Embryonic facial prominence (tissue), 1 donor: ENCODE measurements at regions not wholly inside any gene's neighbourhood (a gene's known extent, or its start where the extent isn't known, plus 50 kb on each side); places are given as distances from the start of the nearest gene placed in this dataset.

Experiments
- DNase-seq: peaks from one replicate; pipeline ENCODE4 v3.0.0-alpha.2; 2016; ENCODE audit errors: extremely low spot score

- DNase-seq, result no peak
These were observed 263.0 kb upstream of the NECTIN3 start for GRCh38 chr3:110808630-110809029.

GRCh38 chr3:110810356-110810755 is 261.3 kb upstream of the NECTIN3 start:
- no peak for DNase-seq

GRCh38 chr3:110811050-110811449 is 260.6 kb upstream of the NECTIN3 start:
- no peak for DNase-seq

- no peak for DNase-seq
These were observed 258.1 kb upstream of the NECTIN3 start for GRCh38 chr3:110813541-110813940.

GRCh38 chr3:110814170-110815007 is 257.2 kb upstream of the NECTIN3 start:
- no peak for DNase-seq

- no peak for DNase-seq
These were observed 256.5 kb upstream of the NECTIN3 start for GRCh38 chr3:110815008-110815583.

- no peak for DNase-seq
These were observed 255.6 kb upstream of the NECTIN3 start for GRCh38 chr3:110816008-110816407.

GRCh38 chr3:110821586-110821985 is 250.0 kb upstream of the NECTIN3 start:
- DNase-seq, result no peak

- DNase-seq, result no peak
These were observed 248.6 kb upstream of the NECTIN3 start for GRCh38 chr3:110822971-110823370.

- no peak for DNase-seq
These were observed 224.6 kb upstream of the NECTIN3 start for GRCh38 chr3:110846971-110847370.

- DNase-seq, result no peak
These were observed 222.6 kb upstream of the NECTIN3 start for GRCh38 chr3:110849064-110849463.

GRCh38 chr3:110851736-110852135 is 219.9 kb upstream of the NECTIN3 start:
- no peak for DNase-seq

- DNase-seq, result no peak
These were observed 216.4 kb upstream of the NECTIN3 start for GRCh38 chr3:110855207-110855606.

- no peak for DNase-seq
These were observed 214.7 kb upstream of the NECTIN3 start for GRCh38 chr3:110856916-110857315.

- no peak for DNase-seq
These were observed 213.1 kb upstream of the NECTIN3 start for GRCh38 chr3:110858549-110858948.

GRCh38 chr3:110859336-110859735 is 212.3 kb upstream of the NECTIN3 start:
- no peak for DNase-seq

- no peak for DNase-seq
These were observed 211.6 kb upstream of the NECTIN3 start for GRCh38 chr3:110859993-110860392.

GRCh38 chr3:110865934-110866333 is 205.7 kb upstream of the NECTIN3 start:
- DNase-seq, result no peak

- DNase-seq, result no peak
These were observed 203.5 kb upstream of the NECTIN3 start for GRCh38 chr3:110868106-110868505.

GRCh38 chr3:110869736-110870135 is 201.9 kb upstream of the NECTIN3 start:
- no peak for DNase-seq

GRCh38 chr3:110871869-110872268 is 199.7 kb upstream of the NECTIN3 start:
- no peak for DNase-seq

- no peak for DNase-seq
These were observed 192.9 kb upstream of the NECTIN3 start for GRCh38 chr3:110878692-110879091.

GRCh38 chr3:110881069-110881468 is 190.5 kb upstream of the NECTIN3 start:
- DNase-seq, result no peak
